ENCODE measurements at regions not wholly inside any gene's neighbourhood (a gene's known extent, or its start where the extent isn't known, plus 50 kb on each side); places are given as distances from the start of the nearest gene placed in this dataset.

DNA sequence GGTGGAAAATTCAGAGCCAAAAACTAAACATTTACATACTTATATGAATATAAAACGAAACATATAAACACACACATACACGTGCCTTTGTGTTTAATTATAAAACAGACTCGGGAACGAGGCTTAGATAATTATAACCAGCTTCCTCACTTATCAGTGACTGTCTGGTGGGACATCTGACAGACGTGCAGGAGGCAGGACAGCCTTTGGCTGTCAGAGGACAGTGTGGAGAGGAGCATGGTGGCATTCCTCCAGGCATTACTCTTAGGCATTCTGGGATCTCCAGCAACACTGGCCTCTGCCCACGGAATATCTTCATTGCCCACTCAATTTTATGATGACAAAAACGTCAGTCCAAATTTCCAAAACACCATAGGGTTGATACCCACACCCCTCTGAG, 262.2 kb upstream of the NFE2L3 start:
- ATAC-seq = no peak
- no peaks in the 10 kb centered on the region for H4K20me1 ChIP-seq (ENCODE audit: insufficient read depth)
- intact Hi-C loops (cut with micrococcal nuclease) = loop anchor here (10.0 kb wide), 1 partner anchor 615 kb away; no protein-coding TSS in a partner anchor
- H3K4me2 ChIP-seq (ENCODE audit: low read length) = no peak overlapping the region
- POLR2A ChIA-PET = no interaction called here
- CTCF ChIA-PET = no interaction called here
- H3K36me3 ChIP-seq (ENCODE audit: control insufficient read depth in 1 of 2, insufficient read depth in 2 of 2, low read length in 2 of 2) = no peaks in the 10 kb centered on the region
- TF ChIP-seq, protein P1, sequence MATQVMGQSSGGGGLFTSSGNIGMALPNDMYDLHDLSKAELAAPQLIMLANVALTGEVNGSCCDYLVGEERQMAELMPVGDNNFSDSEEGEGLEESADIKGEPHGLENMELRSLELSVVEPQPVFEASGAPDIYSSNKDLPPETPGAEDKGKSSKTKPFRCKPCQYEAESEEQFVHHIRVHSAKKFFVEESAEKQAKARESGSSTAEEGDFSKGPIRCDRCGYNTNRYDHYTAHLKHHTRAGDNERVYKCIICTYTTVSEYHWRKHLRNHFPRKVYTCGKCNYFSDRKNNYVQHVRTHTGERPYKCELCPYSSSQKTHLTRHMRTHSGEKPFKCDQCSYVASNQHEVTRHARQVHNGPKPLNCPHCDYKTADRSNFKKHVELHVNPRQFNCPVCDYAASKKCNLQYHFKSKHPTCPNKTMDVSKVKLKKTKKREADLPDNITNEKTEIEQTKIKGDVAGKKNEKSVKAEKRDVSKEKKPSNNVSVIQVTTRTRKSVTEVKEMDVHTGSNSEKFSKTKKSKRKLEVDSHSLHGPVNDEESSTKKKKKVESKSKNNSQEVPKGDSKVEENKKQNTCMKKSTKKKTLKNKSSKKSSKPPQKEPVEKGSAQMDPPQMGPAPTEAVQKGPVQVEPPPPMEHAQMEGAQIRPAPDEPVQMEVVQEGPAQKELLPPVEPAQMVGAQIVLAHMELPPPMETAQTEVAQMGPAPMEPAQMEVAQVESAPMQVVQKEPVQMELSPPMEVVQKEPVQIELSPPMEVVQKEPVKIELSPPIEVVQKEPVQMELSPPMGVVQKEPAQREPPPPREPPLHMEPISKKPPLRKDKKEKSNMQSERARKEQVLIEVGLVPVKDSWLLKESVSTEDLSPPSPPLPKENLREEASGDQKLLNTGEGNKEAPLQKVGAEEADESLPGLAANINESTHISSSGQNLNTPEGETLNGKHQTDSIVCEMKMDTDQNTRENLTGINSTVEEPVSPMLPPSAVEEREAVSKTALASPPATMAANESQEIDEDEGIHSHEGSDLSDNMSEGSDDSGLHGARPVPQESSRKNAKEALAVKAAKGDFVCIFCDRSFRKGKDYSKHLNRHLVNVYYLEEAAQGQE (IDR thresholded peaks at IDR 0.05; ENCODE audit: low read depth) = no peak
- TF ChIP-seq TCF7L2 (IDR thresholded peaks at IDR 0.05; ENCODE audit: borderline replicate concordance, extremely low read depth, insufficient read depth, insufficient read length) (no peak), SRF (IDR thresholded peaks at IDR 0.05; ENCODE audit: low read depth) (no peak), ELF1 (IDR thresholded peaks at IDR 0.05; ENCODE audit: borderline replicate concordance, low read depth) (no peak), EZH2 (IDR thresholded peaks at IDR 0.05) (no peak), CBX3 (IDR thresholded peaks at IDR 0.05; ENCODE audit: low read depth) (no peak), ZNF274 (IDR thresholded peaks at IDR 0.05; ENCODE audit: low read depth, low read length) (no peak), MAX (IDR thresholded peaks at IDR 0.05) (no peak), FOSL1 (IDR thresholded peaks at IDR 0.05; ENCODE audit: low read depth) (no peak), RAD21 (IDR thresholded peaks at IDR 0.05; ENCODE audit: low read depth) (no peak), ZFX (IDR thresholded peaks at IDR 0.05) (no peak), ATF3 (IDR thresholded peaks at IDR 0.05) (no peak), YY1 (IDR thresholded peaks at IDR 0.05; ENCODE audit: extremely low read depth, insufficient replicate concordance, low read depth, low read length) (no peak), POLR2AphosphoS5 (IDR thresholded peaks at IDR 0.05; ENCODE audit: low read depth, low read length) (no peak), EGR1 (IDR thresholded peaks at IDR 0.05; ENCODE audit: low read depth) (no peak), SIN3A (IDR thresholded peaks at IDR 0.05; ENCODE audit: low read depth) (no peak), POLR2A (IDR thresholded peaks at IDR 0.05; ENCODE audit: borderline replicate concordance, extremely low read depth, insufficient read depth, insufficient read length) (no peak)
- TF ChIP-seq, protein P2, sequence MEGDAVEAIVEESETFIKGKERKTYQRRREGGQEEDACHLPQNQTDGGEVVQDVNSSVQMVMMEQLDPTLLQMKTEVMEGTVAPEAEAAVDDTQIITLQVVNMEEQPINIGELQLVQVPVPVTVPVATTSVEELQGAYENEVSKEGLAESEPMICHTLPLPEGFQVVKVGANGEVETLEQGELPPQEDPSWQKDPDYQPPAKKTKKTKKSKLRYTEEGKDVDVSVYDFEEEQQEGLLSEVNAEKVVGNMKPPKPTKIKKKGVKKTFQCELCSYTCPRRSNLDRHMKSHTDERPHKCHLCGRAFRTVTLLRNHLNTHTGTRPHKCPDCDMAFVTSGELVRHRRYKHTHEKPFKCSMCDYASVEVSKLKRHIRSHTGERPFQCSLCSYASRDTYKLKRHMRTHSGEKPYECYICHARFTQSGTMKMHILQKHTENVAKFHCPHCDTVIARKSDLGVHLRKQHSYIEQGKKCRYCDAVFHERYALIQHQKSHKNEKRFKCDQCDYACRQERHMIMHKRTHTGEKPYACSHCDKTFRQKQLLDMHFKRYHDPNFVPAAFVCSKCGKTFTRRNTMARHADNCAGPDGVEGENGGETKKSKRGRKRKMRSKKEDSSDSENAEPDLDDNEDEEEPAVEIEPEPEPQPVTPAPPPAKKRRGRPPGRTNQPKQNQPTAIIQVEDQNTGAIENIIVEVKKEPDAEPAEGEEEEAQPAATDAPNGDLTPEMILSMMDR (IDR thresholded peaks at IDR 0.05 in 2 of 3, conservative IDR thresholded peaks at IDR 0.05 in 1 of 3; ENCODE audit: borderline replicate concordance in 1 of 3, insufficient read depth in 1 of 3, low read depth in 2 of 3, low read length in 2 of 3) = no peak
- H3K79me2 ChIP-seq (ENCODE audit: insufficient read depth, low read length) = no peaks in the 10 kb centered on the region
- no peak overlapping the region for H3K27ac ChIP-seq (ENCODE audit: low read depth, low read length)
- no TSS peak for BruUV-seq (replicated peaks)
- no peaks in the 10 kb centered on the region for H3K9me3 ChIP-seq (ENCODE audit: control insufficient read depth in 1 of 2, insufficient read depth in 1 of 2, low read depth in 1 of 2, low read length in 2 of 2)
- DNase-seq (ENCODE audit: low read depth, low spot score) = no peak
- H3K4me1 ChIP-seq (ENCODE audit: control insufficient read depth in 1 of 2, insufficient read depth in 2 of 2, low read length in 2 of 2) = peaks cover under 1 to 17% of the 10 kb centered on the region in 2 experiments; a peak in 3 of 4 replicates
- RAD21 ChIA-PET (ENCODE audit: low non-redundant PET in 1 of 2, low total read pairs in 2 of 2, uncharacterized antibody in 2 of 2, unreplicated experiment in 2 of 2) = no interaction called here
- no peaks in the 10 kb centered on the region for H3K9me2 ChIP-seq (ENCODE audit: insufficient read depth)
- H3K4me3 ChIP-seq (replicated peaks in 1 of 2; ENCODE audit: low read depth in 1 of 2, low read length in 2 of 2) = no peak overlapping the region
- H2AFZ ChIP-seq (ENCODE audit: low read depth, low read length, poor library complexity, severe bottlenecking) = no peak overlapping the region
- H3K9ac ChIP-seq (ENCODE audit: low read length) = no peak overlapping the region
- no peaks in the 10 kb centered on the region for H3K27me3 ChIP-seq (ENCODE audit: insufficient read depth, low read length)

All from HCT116 (cell line).